H9 (cell line): ENCODE measurements at regions not wholly inside any gene's neighbourhood (a gene's known extent, or its start where the extent isn't known, plus 50 kb on each side); places are given as distances from the start of the nearest gene placed in this dataset.
A peak's percentile ranks its signal among the peaks of the same experiment; 100 is the strongest.

Source experiments
- DNase-seq: peaks from one replicate; pipeline ENCODE4 v3.0.0-alpha.2; 2017
- H2AFZ ChIP-seq: one replicate; pipeline ENCODE4 v1.6.1; 2013; ENCODE audit warnings: mild to moderate bottlenecking, low read length, control low read depth, moderate library complexity
- H2AK5ac ChIP-seq: 2 replicates; pipeline ENCODE4 v1.6.1; 2013; ENCODE audit warnings: low read length, control low read depth, mixed read lengths; ENCODE audit not compliant: insufficient read length
- H2BK120ac ChIP-seq: one replicate; pipeline ENCODE4 v1.6.1; 2013; ENCODE audit warnings: low read depth, mild to moderate bottlenecking, low read length, control low read depth, inconsistent platforms; ENCODE audit not compliant: poor library complexity, severe bottlenecking
- H2BK12ac ChIP-seq: 2 replicates; pipeline ENCODE4 v1.6.1; 2013; ENCODE audit warnings: low read length, control low read depth, mixed read lengths, low read depth; ENCODE audit not compliant: insufficient read length
- H2BK15ac ChIP-seq: 2 replicates; pipeline ENCODE4 v1.6.1; 2013; ENCODE audit warnings: low read depth, low read length, control low read depth
- H2BK20ac ChIP-seq: one replicate; pipeline ENCODE4 v1.6.1; 2013; ENCODE audit warnings: low read depth, mild to moderate bottlenecking, low read length, control low read depth, inconsistent platforms; ENCODE audit not compliant: poor library complexity, severe bottlenecking
- H2BK5ac ChIP-seq: 2 replicates; pipeline ENCODE4 v1.6.1; 2013; ENCODE audit warnings: low read length, control low read depth, mixed read lengths; ENCODE audit not compliant: insufficient read length
- H3K14ac ChIP-seq: 2 replicates; pipeline ENCODE4 v1.6.1; 2013; ENCODE audit warnings: low read length, control low read depth; ENCODE audit not compliant: insufficient read depth
- H3K18ac ChIP-seq: 2 replicates; pipeline ENCODE4 v1.6.1; 2013; ENCODE audit warnings: low read depth, mild to moderate bottlenecking, mixed read lengths, low read length, control low read depth; ENCODE audit not compliant: insufficient read length
- H3K23ac ChIP-seq: 2 replicates; pipeline ENCODE4 v1.6.1; 2013; ENCODE audit warnings: low read length, control low read depth, mixed read lengths, low read depth; ENCODE audit not compliant: insufficient read length
- H3K23me2 ChIP-seq: 2 replicates; pipeline ENCODE4 v1.6.1; 2013; ENCODE audit warnings: low read depth, mild to moderate bottlenecking, mixed read lengths, low read length, control low read depth; ENCODE audit not compliant: insufficient read length, poor library complexity, severe bottlenecking
- H3K27ac ChIP-seq: 2 replicates; pipeline ENCODE4 v1.5.1; 2013; ENCODE audit warnings: low read length, control low read depth, mixed read lengths, low read depth; ENCODE audit not compliant: insufficient read length
- H3K27me3 ChIP-seq: 2 replicates; pipeline ENCODE4 v1.6.1; 2013; ENCODE audit warnings: low read length, control low read depth, inconsistent platforms; ENCODE audit not compliant: insufficient read depth
- H3K4ac ChIP-seq: 2 replicates; pipeline ENCODE4 v1.6.1; 2013; ENCODE audit warnings: low read depth, mild to moderate bottlenecking, control low read depth, inconsistent platforms, low read length, moderate library complexity
- H3K4me1 ChIP-seq: 2 replicates; pipeline ENCODE4 v1.6.1; 2013; ENCODE audit warnings: low read length, control low read depth, inconsistent platforms; ENCODE audit not compliant: insufficient read depth
- H3K4me2 ChIP-seq: 2 replicates; pipeline ENCODE4 v1.6.1; 2013; ENCODE audit warnings: low read length, control low read depth, mixed read lengths; ENCODE audit not compliant: insufficient read length, insufficient read depth
- H3K56ac ChIP-seq: 2 replicates; pipeline ENCODE4 v1.6.1; 2013; ENCODE audit warnings: low read depth, mild to moderate bottlenecking, mixed read lengths, low read length, control low read depth; ENCODE audit not compliant: insufficient read length
- H3K79me1 ChIP-seq: 2 replicates; pipeline ENCODE4 v1.6.1; 2013; ENCODE audit warnings: low read depth, mild to moderate bottlenecking, moderate library complexity, low read length, control low read depth, inconsistent platforms; ENCODE audit not compliant: insufficient read depth, poor library complexity, severe bottlenecking
- H3K79me2 ChIP-seq: 2 replicates; pipeline ENCODE4 v1.6.1; 2013; ENCODE audit warnings: low read length, control low read depth, inconsistent platforms; ENCODE audit not compliant: insufficient read depth
- H3K9ac ChIP-seq: 2 replicates; pipeline ENCODE4 v1.6.1; 2013; ENCODE audit warnings: low read length, control low read depth, mixed read lengths; ENCODE audit not compliant: insufficient read length; ENCODE audit errors: extremely low read depth
- H3K9me3 ChIP-seq: one replicate; pipeline ENCODE4 v1.6.1; 2013; ENCODE audit warnings: low read depth, low read length, inconsistent platforms; ENCODE audit not compliant: control insufficient read depth
- H3T11ph ChIP-seq: one replicate; pipeline ENCODE4 v1.6.1; 2013; ENCODE audit warnings: mild to moderate bottlenecking, low read length, control low read depth, inconsistent platforms
- H4K20me1 ChIP-seq: one replicate; pipeline ENCODE4 v1.6.1; 2013; ENCODE audit not compliant: control insufficient read depth, insufficient read length, insufficient read depth
- H4K5ac ChIP-seq: 2 replicates; pipeline ENCODE4 v1.6.1; 2013; ENCODE audit warnings: low read depth, mild to moderate bottlenecking, mixed read lengths, low read length, control low read depth; ENCODE audit not compliant: insufficient read length
- H4K8ac ChIP-seq: replicated peaks from 2 replicates; pipeline ENCODE4 v1.6.1; 2013; ENCODE audit warnings: low read length, control low read depth, mixed read lengths, low read depth; ENCODE audit not compliant: insufficient read length
- H4K91ac ChIP-seq: 2 replicates; pipeline ENCODE4 v1.6.1; 2013; ENCODE audit warnings: low read depth, mild to moderate bottlenecking, moderate library complexity, mixed read lengths, low read length, control low read depth; ENCODE audit not compliant: insufficient read length
- H3K27ac Mint-ChIP-seq, 3 experiments: 2 replicates in 2 of 3; 3 replicates in 1 of 3; pipeline ENCODE4 v1.8.0; 2020 to 2021; ENCODE audit warnings: mixed read lengths in 3 of 3, mild to moderate bottlenecking in 1 of 3, moderate library complexity in 1 of 3
- H3K27me3 Mint-ChIP-seq: 2 replicates; pipeline ENCODE4 v1.8.0; 2021; ENCODE audit warnings: low read depth, mild to moderate bottlenecking, moderate library complexity, mixed read lengths
- H3K36me3 Mint-ChIP-seq, 3 experiments: 2 replicates in 2 of 3; 3 replicates in 1 of 3; pipeline ENCODE4 v1.8.0; 2020 to 2021; ENCODE audit warnings: low read depth in 3 of 3, mixed read lengths in 3 of 3; ENCODE audit not compliant: insufficient read depth in 1 of 3
- H3K4me1 Mint-ChIP-seq, 2 experiments: 2 replicates each; pipeline ENCODE4 v1.8.0; 2020; ENCODE audit warnings: mixed read lengths in 2 of 2
- H3K4me3 Mint-ChIP-seq, 2 experiments: 2 replicates in 1 of 2; 3 replicates in 1 of 2; pipeline ENCODE4 v1.8.0; 2020 to 2021; ENCODE audit warnings: mild to moderate bottlenecking in 2 of 2, mixed read lengths in 2 of 2, moderate library complexity in 1 of 2
- H3K9me3 Mint-ChIP-seq, 2 experiments: 2 replicates in 1 of 2; 3 replicates in 1 of 2; pipeline ENCODE4 v1.8.0; 2020; ENCODE audit warnings: mild to moderate bottlenecking in 2 of 2, mixed read lengths in 2 of 2, moderate library complexity in 1 of 2
- WGBS: extraction: QIAGEN DNeasy Blood & Tissue Kit; methylation state at CpG from one replicate; pipeline ENCODE4 v1.1.7; 2013; ENCODE audit warnings: missing lambda C conversion rate, low lambda C conversion rate, mixed read lengths; ENCODE audit not compliant: insufficient read length; ENCODE audit errors: extremely low coverage; 5-methylcytosine and 5-hydroxymethylcytosine counted together
- TF ChIP-seq, protein P1 (sequence below): fragments of 200-600 bp; sonication (generic); conservative IDR thresholded peaks from 3 replicates; pipeline ENCODE4 v1.8.0; 2021; ENCODE audit warnings: antibody characterized with exemption, mild to moderate bottlenecking

DNA sequence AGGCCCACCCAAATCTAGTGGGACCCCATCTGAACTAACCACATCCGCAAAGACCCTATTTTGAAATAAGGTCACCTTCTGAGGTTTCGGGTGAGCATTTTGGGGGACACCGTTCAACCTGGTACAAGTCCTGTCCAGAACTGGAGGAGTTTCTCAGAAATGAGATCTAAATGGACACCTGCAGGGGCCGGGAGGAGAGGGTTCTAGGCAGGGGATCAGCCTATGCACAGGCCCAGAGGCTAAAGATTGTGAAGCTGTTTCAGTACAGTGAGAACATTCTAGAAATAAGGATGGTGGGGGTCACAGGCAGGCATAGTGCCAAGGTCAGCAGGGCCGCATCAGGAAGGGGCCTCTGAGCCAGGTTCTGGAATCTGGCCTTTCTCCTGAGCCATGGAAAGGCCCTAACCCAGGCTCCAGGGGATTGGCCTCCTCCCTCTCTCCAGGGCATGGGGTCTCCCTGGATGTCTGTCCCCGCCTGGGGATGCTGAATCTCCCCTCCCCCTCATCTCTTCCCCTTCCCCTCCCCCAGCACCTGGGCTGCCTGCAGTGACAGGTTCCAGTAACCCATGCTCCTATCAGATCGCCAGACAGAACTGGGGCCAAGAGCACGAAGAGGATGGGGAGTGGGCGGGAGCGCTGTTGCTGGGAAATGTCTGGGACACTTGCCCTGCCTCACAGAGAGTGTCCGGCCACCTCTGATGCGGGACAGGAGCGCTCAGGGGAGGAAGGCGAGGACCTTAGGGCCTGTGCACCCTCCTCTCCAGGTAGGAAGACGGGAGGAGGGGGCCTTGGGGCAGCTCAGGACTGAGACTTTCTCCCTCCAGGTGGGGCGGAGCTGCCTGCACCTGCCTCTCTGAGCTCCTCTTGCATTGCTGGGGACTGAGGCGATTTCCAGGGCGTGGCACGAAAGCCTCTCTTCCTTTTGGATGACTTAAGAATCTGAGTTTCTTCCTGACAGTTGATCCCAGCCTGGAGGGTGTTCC lies 321.4 kb upstream of the TNRC6C start:
- no peaks in the 10 kb centered on the region for H4K20me1 ChIP-seq
- WGBS, result no CpG with 5 or more reads among the region's 19 CpGs
- Mint-ChIP-seq H3K4me3 (no peak overlapping the region), H3K4me1 (peaks cover 20 to 33% of the 10 kb centered on the region in 2 experiments), H3K9me3 (peaks cover 0 to 3% of the 10 kb centered on the region in 2 experiments; a peak in 1 of 5 replicates), H3K27me3 (peaks cover 40% of the 10 kb centered on the region), H3K36me3 (no peaks in the 10 kb centered on the region; a peak in 1 of 7 replicates), H3K27ac (no peak overlapping the region)
- H4K91ac ChIP-seq, result no peak overlapping the region
- H3K56ac ChIP-seq, result no peak overlapping the region
- no peak overlapping the region for H3K23ac ChIP-seq
- H4K8ac ChIP-seq, result no peak overlapping the region
- H3T11ph ChIP-seq, result no peak overlapping the region
- H3K9me3 ChIP-seq, result no peaks in the 10 kb centered on the region
- TF ChIP-seq, protein P1, sequence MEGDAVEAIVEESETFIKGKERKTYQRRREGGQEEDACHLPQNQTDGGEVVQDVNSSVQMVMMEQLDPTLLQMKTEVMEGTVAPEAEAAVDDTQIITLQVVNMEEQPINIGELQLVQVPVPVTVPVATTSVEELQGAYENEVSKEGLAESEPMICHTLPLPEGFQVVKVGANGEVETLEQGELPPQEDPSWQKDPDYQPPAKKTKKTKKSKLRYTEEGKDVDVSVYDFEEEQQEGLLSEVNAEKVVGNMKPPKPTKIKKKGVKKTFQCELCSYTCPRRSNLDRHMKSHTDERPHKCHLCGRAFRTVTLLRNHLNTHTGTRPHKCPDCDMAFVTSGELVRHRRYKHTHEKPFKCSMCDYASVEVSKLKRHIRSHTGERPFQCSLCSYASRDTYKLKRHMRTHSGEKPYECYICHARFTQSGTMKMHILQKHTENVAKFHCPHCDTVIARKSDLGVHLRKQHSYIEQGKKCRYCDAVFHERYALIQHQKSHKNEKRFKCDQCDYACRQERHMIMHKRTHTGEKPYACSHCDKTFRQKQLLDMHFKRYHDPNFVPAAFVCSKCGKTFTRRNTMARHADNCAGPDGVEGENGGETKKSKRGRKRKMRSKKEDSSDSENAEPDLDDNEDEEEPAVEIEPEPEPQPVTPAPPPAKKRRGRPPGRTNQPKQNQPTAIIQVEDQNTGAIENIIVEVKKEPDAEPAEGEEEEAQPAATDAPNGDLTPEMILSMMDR, result no peak
- H3K79me1 ChIP-seq, result no peaks in the 10 kb centered on the region
- no peak overlapping the region for H2AK5ac ChIP-seq
- no peak overlapping the region for H3K4me2 ChIP-seq
- no peak overlapping the region for H2BK120ac ChIP-seq
- no peaks in the 10 kb centered on the region for H3K23me2 ChIP-seq
- 0 out of 2 replicates have a peak overlapping the region, but pooled peaks have one; percentile 39 for H3K14ac ChIP-seq
- H4K5ac ChIP-seq, result no peak overlapping the region
- H3K4me1 ChIP-seq, result no peaks in the 10 kb centered on the region; the same call in 1 of the 2 replicates
- H2BK20ac ChIP-seq, result no peak overlapping the region
- H3K27ac ChIP-seq, result no peak overlapping the region
- no peaks in the 10 kb centered on the region; the same call in 1 of the 2 replicates for H3K27me3 ChIP-seq
- H2BK5ac ChIP-seq, result no peak overlapping the region
- no peak overlapping the region for H3K4ac ChIP-seq
- no peak overlapping the region for H3K9ac ChIP-seq
- DNase-seq, result peak; percentile 38
- no peak overlapping the region for H2BK15ac ChIP-seq
- H2AFZ ChIP-seq, result no peak overlapping the region
- no peak overlapping the region for H3K18ac ChIP-seq
- no peaks in the 10 kb centered on the region for H3K79me2 ChIP-seq
- H2BK12ac ChIP-seq, result no peak overlapping the region
